ENCODE measurements at regions not wholly inside any gene's neighbourhood (a gene's known extent, or its start where the extent isn't known, plus 50 kb on each side); places are given as distances from the start of the nearest gene placed in this dataset.
"Not testable (repeated sequence)": the region's sequence is repeated elsewhere in the genome, so short reads cannot be mapped to it uniquely, and the experiment has no call there.

GRCh38 chr10:7027237-7027912, 383.5 kb downstream of the SFMBT2 start:
- DNase-seq (ENCODE audit: low spot score) = no peak

GRCh38 chr10:7026818-7027217, 384.0 kb downstream of the SFMBT2 start:
- DNase-seq (ENCODE audit: low spot score) = no peak

GRCh38 chr10:7025296-7025695, 385.5 kb downstream of the SFMBT2 start:
- DNase-seq (ENCODE audit: low spot score) = no peak

DNA sequence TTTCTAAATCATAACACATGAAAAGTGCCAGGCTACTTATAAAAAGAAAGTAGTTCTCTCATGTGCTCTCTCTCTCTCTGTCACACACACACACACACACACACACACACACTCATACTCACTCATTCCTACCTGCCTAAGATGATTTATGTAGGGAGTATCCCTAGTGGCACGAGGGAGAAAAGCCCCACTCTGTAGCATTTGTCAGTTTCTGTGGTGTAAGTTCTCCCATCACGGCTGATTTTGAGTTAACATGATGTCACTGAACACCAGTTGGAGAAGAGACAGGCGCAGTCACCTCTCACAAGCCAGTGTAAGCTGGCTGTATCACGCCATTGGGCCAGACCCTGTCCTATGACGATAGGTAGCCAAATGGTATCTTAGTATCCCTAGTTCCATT, 395.4 kb downstream of the SFMBT2 start:
- no peak for DNase-seq (ENCODE audit: low spot score)

- DNase-seq (ENCODE audit: low spot score) = no peak
These were observed 396.1 kb downstream of the SFMBT2 start for GRCh38 chr10:7014721-7015120.

GRCh38 chr10:7011994-7012393, 398.8 kb downstream of the SFMBT2 start:
- no peak for DNase-seq (ENCODE audit: low spot score)

DNA sequence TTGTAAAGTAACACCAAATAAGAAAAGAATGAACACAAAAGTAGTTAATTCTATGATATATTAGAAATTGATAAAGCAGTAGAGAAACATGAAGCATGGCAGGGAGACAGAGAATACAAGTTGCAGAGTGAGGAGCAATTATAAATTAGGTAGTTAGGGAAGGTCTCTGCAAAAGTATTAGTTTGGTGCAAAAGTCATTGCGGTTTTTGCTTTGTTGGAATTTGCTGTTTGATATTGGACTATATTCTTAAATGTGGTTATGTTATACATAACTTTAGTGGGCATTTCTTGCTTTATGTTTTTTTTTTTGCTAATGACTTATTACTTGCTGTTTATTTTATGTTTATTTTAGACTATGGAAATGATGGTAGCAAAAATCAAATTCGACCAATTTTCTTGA, 402.2 kb downstream of the SFMBT2 start:
- no peak for DNase-seq (ENCODE audit: low spot score)

- no peak for DNase-seq (ENCODE audit: low spot score)
These were observed 403.1 kb downstream of the SFMBT2 start for GRCh38 chr10:7007600-7008190.

DNA sequence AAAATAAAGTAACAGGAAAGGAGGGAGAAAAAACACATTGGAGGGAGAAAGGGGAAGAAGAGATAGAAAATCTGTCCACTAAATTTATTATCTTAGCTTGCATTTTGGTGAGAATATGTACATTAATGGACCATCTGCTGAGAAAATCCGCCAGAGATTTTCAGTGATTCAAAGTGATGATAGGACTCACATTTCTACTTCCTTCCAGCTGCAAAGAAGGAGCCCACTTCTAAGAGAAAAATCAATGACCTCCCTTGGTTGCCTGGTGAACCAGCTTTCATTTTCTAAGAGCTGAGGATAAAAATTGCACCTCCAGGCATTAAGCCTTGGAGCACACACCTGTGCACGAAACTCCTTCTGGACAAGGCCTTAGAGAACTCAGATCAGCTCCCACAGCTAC, 404.3 kb downstream of the SFMBT2 start:
- DNase-seq (ENCODE audit: low spot score) = no peak

DNA sequence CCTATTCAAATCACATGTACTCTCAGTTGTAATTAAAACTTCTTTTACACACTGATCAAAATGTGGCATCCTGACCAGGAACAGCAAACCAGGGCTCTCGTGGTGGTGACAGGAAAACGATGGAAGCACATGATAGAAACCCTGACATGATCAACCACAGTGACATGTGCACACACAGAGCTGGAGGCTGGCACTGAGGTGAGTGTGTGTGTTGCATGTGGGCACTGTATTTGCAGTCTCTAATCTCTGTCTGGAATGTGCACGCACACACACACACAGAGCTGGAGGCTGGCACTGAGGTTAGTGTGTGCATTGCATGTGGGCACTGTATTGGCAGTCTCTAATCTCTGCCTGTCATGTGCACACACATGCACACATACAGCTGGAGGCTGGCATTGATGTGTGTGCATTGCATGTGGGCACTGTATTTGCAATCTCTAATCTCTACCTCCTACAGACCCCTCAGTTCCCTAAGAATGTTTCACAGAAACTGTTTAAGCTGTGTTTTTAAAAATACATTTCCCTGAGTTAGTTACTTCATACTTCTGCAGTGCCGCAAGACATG, 406.9 kb downstream of the SFMBT2 start:
- no peak for DNase-seq (ENCODE audit: low spot score)

- DNase-seq (ENCODE audit: low spot score) = no peak
These were observed 410.8 kb downstream of the SFMBT2 start for GRCh38 chr10:7000061-7000460.

- DNase-seq (ENCODE audit: low spot score) = no peak
These were observed 411.5 kb downstream of the SFMBT2 start for GRCh38 chr10:6999232-6999925.

DNA sequence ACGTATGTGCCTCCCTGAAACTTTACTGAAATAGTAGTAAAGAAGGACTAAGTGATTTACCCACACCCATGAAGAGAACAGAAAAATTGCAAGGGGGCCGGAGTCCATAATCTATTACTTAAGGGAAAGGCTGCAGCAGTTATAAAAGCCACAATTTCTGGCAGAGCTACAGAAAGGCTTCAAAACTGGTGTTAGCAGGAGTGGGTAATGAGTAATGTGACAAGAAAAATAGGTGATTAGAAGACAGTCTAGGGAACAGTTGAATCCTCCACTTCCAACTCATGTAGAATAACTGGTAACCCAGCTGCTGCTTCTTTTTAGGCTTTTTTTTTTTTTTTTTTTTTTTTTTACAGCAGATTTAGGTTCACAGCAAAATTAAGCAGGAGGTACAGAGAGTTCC, 413.3 kb downstream of the SFMBT2 start:
- no peak for DNase-seq (ENCODE audit: low spot score)

DNA sequence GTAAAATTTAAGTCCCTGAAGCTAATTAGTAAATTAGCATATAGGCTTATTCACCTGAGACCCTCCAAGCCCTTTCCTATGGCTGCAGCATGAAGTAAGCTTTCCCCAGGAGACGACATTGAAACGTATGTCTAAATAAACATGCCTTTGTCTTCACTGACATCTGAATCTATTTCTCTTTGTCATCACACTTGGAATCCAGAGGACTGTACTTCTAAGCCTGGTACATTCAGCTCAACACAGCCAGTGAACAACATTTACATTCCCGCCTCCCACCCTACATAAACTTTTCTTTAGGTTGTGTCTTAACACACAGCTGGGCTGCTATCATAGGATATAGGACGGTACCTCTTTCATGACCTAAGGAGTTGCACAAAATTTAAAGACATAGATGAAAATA, 414.4 kb downstream of the SFMBT2 start:
- DNase-seq (ENCODE audit: low spot score) = no peak

DNA sequence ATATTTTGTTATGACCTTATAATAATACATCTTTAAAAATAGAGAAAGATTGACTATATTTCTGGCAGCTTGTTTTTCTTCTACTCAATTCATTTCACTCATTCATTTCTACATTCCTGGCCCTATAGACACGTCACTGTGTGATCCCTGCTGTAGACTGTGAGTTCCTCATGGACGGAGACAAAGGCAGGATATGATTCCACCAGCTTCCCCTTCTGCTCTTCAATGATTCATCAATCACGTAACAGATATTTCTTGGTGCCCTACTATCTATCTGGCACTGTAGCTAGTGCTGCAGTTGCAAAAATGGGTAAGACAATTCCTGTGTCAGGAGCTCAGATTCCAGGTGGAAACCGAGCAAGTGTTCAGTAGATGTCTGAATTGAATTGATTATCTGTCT, 415.0 kb downstream of the SFMBT2 start:
- DNase-seq (ENCODE audit: low spot score) = no peak

DNA sequence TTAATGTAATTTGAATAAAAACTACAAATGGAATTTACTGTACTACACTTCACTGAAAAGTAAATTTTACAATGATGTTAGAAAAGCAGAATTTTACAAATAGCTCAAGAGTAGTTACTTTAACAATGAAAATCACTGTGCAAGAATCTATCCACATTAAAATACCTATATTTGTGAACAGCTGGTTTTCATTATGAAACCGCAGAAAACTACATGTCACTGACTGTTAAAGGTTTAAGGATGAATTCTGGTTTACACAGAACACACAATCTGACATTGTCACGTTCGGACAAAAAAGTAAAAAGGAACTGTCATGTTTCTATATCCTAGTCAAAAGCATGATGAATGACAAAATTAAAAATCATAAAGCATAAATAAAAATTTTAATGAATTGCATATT, 415.3 kb upstream of the PRKCQ start:
- DNase-seq (ENCODE audit: low spot score) = no peak

GRCh38 chr10:6990891-6991290, 410.8 kb upstream of the PRKCQ start:
- DNase-seq (ENCODE audit: low spot score) = no peak

DNA sequence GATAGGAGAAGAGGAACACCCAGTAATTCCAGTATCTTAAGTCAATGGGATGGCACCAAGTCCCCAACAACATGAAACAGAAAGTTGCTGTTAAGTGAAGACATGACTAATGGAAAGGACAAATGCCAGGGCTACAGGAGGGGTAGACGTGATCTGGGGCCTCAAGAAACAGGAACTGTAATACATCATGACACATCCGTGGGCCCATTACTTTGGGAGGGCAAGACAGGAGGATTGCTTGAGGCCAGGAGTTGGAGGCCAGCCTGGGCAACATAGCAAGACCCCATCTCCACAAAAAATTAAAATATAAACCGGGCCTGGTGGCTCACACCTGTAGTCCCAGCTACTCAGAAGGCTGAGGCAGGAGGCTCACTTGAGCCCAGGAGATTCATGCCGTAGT, 408.6 kb upstream of the PRKCQ start:
- DNase-seq (ENCODE audit: low spot score) = no peak

DNA sequence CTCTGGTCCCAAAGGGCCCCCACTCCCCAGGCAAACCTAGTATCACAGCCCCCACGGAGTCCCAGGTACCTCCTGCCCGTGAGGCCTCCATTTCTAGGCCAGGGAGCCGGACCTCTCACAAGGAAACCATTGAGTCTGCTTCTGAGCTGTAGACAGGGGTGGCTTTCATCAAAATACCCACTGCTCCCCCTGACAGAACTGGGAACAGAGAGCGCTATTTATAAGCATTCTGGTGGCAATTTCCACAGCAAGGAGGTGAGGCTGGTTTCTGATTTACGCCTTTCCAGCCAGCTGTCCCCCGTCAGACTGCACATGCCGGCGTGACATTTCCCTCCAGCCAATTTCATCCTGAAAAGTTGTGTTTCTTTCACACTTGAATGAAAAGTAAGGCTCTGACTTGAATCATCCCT, 407.5 kb upstream of the PRKCQ start:
- no peak for DNase-seq (ENCODE audit: low spot score)

DNA sequence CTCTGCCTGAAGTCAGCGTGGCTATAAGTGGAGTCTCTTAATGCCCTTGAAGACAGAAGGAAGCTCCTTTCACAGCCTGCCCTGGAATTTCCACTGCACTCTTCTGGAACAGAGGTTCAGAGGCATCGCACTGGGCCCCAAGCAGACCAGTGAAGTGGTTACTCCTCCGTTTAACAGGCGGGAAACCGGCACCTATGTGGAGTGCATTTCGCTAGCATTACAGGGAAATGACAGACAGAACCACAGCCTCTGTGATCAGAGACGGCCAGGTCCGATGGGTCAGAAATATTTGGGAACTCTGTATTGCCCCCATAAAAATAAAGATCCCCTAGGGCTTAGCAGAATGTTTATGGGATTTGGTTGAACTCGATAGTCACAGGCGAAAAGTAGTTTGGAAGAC, 406.9 kb upstream of the PRKCQ start:
- no peak for DNase-seq (ENCODE audit: low spot score)

DNA sequence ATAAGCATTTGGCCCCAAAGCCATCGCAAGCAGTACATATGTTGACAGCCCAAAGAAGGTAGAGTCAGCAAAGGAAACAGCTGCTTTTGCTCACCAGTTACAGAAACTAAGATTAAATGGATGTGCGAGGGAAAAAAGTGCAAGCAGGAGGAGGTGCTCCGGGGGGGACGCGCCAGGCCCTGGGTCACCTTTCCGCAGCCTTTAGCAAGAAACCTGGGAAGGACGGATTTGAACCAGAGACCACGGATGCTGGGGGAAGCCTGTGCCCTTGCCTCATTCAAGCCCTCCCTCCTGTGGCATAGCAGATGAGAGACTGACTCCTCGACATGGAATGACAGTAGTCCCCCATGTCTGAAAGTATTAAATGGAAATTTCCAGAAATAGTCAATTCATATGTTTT, 405.6 kb upstream of the PRKCQ start:
- DNase-seq (ENCODE audit: low spot score) = no peak

- DNase-seq (ENCODE audit: low spot score) = no peak
These were observed 404.9 kb upstream of the PRKCQ start for GRCh38 chr10:6984971-6985370.

GRCh38 chr10:6984016-6984415, 403.9 kb upstream of the PRKCQ start:
- DNase-seq (ENCODE audit: low spot score) = not testable (repeated sequence)

Measured in NAMALWA (cell line).